ENCODE measurements at regions not wholly inside any gene's neighbourhood (a gene's known extent, or its start where the extent isn't known, plus 50 kb on each side); places are given as distances from the start of the nearest gene placed in this dataset.

DNA sequence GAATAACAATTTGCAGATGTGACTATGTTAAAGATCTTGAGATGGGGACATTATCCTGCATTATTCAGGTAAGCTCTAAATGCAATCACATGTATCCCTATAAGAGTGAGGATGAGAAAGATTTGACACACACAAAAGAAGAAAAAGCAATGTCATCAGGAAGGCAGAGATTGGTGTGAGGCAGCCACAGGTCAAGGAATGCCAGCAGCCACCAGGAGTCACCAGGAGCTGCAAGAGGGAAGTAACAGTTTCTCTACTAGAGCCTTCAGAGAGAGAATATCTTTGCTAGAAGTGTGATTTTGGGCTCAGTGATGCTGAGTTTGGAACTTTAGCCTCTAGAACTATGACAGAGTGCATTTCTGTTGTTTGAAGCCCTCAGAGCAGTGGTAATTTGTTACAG is 700.3 kb upstream of the SEMA3D start:
- Histone ChIP-seq H3K27ac (no peak overlapping the region), H3K4me2 (no peak overlapping the region), H3K4me1 (no peaks in the 10 kb centered on the region), H3K9me3 (no peaks in the 10 kb centered on the region), H3K4me3 (no peak overlapping the region)
- POLR2A ChIA-PET, result no interaction called here
- CTCF ChIA-PET, result no interaction called here
- TF ChIP-seq HDAC2 (IDR thresholded peaks at IDR 0.05), result no peak
- no peak for TF ChIP-seq CHD2 (IDR thresholded peaks at IDR 0.05; ENCODE audit: low read length, partially characterized antibody)
- no peak for TF ChIP-seq EP300 (IDR thresholded peaks at IDR 0.05)
- TF ChIP-seq, protein P1, sequence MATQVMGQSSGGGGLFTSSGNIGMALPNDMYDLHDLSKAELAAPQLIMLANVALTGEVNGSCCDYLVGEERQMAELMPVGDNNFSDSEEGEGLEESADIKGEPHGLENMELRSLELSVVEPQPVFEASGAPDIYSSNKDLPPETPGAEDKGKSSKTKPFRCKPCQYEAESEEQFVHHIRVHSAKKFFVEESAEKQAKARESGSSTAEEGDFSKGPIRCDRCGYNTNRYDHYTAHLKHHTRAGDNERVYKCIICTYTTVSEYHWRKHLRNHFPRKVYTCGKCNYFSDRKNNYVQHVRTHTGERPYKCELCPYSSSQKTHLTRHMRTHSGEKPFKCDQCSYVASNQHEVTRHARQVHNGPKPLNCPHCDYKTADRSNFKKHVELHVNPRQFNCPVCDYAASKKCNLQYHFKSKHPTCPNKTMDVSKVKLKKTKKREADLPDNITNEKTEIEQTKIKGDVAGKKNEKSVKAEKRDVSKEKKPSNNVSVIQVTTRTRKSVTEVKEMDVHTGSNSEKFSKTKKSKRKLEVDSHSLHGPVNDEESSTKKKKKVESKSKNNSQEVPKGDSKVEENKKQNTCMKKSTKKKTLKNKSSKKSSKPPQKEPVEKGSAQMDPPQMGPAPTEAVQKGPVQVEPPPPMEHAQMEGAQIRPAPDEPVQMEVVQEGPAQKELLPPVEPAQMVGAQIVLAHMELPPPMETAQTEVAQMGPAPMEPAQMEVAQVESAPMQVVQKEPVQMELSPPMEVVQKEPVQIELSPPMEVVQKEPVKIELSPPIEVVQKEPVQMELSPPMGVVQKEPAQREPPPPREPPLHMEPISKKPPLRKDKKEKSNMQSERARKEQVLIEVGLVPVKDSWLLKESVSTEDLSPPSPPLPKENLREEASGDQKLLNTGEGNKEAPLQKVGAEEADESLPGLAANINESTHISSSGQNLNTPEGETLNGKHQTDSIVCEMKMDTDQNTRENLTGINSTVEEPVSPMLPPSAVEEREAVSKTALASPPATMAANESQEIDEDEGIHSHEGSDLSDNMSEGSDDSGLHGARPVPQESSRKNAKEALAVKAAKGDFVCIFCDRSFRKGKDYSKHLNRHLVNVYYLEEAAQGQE (IDR thresholded peaks at IDR 0.05), result no peak
- TF ChIP-seq CEBPB (IDR thresholded peaks at IDR 0.05), result no peak
- no peak for TF ChIP-seq NFE2L2 (conservative IDR thresholded peaks at IDR 0.05; ENCODE audit: low read length)
- TF ChIP-seq, protein P2, sequence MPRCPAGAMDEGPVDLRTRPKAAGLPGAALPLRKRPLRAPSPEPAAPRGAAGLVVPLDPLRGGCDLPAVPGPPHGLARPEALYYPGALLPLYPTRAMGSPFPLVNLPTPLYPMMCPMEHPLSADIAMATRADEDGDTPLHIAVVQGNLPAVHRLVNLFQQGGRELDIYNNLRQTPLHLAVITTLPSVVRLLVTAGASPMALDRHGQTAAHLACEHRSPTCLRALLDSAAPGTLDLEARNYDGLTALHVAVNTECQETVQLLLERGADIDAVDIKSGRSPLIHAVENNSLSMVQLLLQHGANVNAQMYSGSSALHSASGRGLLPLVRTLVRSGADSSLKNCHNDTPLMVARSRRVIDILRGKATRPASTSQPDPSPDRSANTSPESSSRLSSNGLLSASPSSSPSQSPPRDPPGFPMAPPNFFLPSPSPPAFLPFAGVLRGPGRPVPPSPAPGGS (IDR thresholded peaks at IDR 0.05), result no peak
- no peak for TF ChIP-seq ESRRA (IDR thresholded peaks at IDR 0.05; ENCODE audit: borderline replicate concordance, low read length)
- no peak for TF ChIP-seq HOXB13 (CRISPR knock-in tag; IDR thresholded peaks at IDR 0.05; ENCODE audit: low read depth)
- TF ChIP-seq RAD21 (conservative IDR thresholded peaks at IDR 0.05 in 1 of 2, IDR thresholded peaks at IDR 0.05 in 1 of 2), result no peak
- no peak for TF ChIP-seq ZSCAN20 (CRISPR knock-in tag; IDR thresholded peaks at IDR 0.05)
- no peak for TF ChIP-seq TFCP2L1 (CRISPR knock-in tag; IDR thresholded peaks at IDR 0.05)
- no peak for TF ChIP-seq RCOR1 (IDR thresholded peaks at IDR 0.05; ENCODE audit: low read depth, low read length)
- no peak for TF ChIP-seq CHD4 (IDR thresholded peaks at IDR 0.05; ENCODE audit: borderline replicate concordance)
- TF ChIP-seq, protein P3, sequence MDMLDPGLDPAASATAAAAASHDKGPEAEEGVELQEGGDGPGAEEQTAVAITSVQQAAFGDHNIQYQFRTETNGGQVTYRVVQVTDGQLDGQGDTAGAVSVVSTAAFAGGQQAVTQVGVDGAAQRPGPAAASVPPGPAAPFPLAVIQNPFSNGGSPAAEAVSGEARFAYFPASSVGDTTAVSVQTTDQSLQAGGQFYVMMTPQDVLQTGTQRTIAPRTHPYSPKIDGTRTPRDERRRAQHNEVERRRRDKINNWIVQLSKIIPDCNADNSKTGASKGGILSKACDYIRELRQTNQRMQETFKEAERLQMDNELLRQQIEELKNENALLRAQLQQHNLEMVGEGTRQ (IDR thresholded peaks at IDR 0.05), result no peak
- ATAC-seq (no peak), FAIRE-seq (no peak), DNase-seq (ENCODE audit: low read depth in 1 of 2, low spot score in 1 of 2) (no peak)

DNA sequence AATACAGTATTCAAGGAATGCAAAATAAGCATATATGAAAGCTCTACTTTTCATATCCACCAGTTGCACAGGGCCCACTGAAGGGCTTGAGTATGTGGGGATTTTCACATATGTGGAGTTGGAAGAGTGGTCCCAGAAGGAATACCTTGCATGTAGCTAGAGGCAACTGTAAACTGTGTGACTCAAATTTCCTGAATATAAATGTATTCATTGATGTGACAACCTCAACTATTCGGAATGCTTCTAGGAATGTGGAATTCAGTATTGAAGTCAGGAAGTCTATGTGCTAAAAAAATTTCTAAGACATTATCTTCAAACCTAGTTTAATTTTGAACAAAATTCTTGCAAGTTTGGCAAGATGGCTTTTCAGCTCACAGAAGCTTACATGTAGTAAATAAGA is 695.5 kb upstream of the SEMA3D start:
- no peaks in the 10 kb centered on the region for H3K9me3 ChIP-seq
- H3K4me1 ChIP-seq, result no peaks in the 10 kb centered on the region
- no peak overlapping the region for H3K4me2 ChIP-seq
- H3K4me3 ChIP-seq, result no peak overlapping the region
- WGBS (ENCODE audit: missing lambda C conversion rate), result 4% methylated on average over 1 of the region's 1 CpG
- CTCF ChIA-PET, result interaction anchor here (0.6 to 1.6 kb wide), 3 partner anchors 587 to 1034 kb away, joined by 3 to 4 read pairs (median 3); no protein-coding TSS in a partner anchor
- FAIRE-seq (no peak), ATAC-seq (no peak), DNase-seq (ENCODE audit: low read depth in 1 of 2, low spot score in 1 of 2) (no peak)
- TF ChIP-seq HEYL (CRISPR knock-in tag; IDR thresholded peaks at IDR 0.05) (no peak), NFE2L2 (conservative IDR thresholded peaks at IDR 0.05; ENCODE audit: low read length) (no peak), CBX8 (IDR thresholded peaks at IDR 0.05) (no peak)
- TF ChIP-seq, protein P2 (IDR thresholded peaks at IDR 0.05), result no peak
- POLR2A ChIA-PET, result no interaction called here
- H3K27ac ChIP-seq, result no peak overlapping the region

DNA sequence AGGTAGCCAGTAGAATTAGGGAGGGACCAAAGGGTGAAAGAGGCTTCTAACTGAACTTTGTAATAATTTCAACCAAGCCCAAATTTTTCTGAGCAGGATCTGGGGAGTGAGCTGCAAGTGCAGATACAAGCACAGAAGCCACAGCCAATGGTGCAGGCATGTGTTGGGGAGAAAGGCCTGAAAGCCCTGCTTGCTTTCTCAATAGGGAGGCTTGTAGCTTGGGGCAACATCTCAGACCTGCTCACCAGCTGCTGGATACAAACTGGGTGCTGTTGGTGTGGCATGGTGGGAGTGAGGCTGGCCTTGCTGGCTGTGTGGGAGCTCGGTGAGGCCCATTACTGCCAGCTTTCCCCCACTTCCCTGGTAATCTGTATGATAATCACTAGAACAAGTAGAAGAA is 688.5 kb upstream of the SEMA3D start:
- H3K4me1 ChIP-seq, result no peaks in the 10 kb centered on the region
- FAIRE-seq (no peak), ATAC-seq (no peak), DNase-seq (ENCODE audit: low read depth in 1 of 2, low spot score in 1 of 2) (no peak)
- H3K27ac ChIP-seq, result no peak overlapping the region
- no peaks in the 10 kb centered on the region for H3K9me3 ChIP-seq
- CTCF ChIA-PET, result no interaction called here
- 0% methylated on average over 1 of the region's 1 CpG for WGBS (ENCODE audit: missing lambda C conversion rate)
- no peak overlapping the region for H3K4me2 ChIP-seq
- POLR2A ChIA-PET, result no interaction called here
- TF ChIP-seq POLR2AphosphoS2 (conservative IDR thresholded peaks at IDR 0.05; ENCODE audit: low read length), result no peak
- no peak for TF ChIP-seq PHF8 (IDR thresholded peaks at IDR 0.05; ENCODE audit: borderline replicate concordance, low read depth)
- no peak for TF ChIP-seq TFCP2L1 (CRISPR knock-in tag; IDR thresholded peaks at IDR 0.05)
- TF ChIP-seq, protein P4, sequence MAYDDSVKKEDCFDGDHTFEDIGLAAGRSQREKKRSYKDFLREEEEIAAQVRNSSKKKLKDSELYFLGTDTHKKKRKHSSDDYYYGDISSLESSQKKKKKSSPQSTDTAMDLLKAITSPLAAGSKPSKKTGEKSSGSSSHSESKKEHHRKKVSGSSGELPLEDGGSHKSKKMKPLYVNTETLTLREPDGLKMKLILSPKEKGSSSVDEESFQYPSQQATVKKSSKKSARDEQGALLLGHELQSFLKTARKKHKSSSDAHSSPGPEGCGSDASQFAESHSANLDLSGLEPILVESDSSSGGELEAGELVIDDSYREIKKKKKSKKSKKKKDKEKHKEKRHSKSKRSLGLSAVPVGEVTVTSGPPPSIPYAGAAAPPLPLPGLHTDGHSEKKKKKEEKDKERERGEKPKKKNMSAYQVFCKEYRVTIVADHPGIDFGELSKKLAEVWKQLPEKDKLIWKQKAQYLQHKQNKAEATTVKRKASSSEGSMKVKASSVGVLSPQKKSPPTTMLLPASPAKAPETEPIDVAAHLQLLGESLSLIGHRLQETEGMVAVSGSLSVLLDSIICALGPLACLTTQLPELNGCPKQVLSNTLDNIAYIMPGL (CRISPR knock-in tag; IDR thresholded peaks at IDR 0.05; ENCODE audit: borderline replicate concordance), result no peak
- TF ChIP-seq CHD2 (IDR thresholded peaks at IDR 0.05; ENCODE audit: low read length, partially characterized antibody), result no peak
- no peak for TF ChIP-seq FOSL2 (IDR thresholded peaks at IDR 0.05)
- TF ChIP-seq FOSL2 (CRISPR knock-in tag; IDR thresholded peaks at IDR 0.05), result no peak
- no peak for TF ChIP-seq SMC3 (IDR thresholded peaks at IDR 0.05)
- no peak for TF ChIP-seq CHD4 (IDR thresholded peaks at IDR 0.05; ENCODE audit: borderline replicate concordance)
- TF ChIP-seq CBX2 (IDR thresholded peaks at IDR 0.05; ENCODE audit: borderline replicate concordance, low read depth), result no peak
- no peak for TF ChIP-seq SREBF2 (IDR thresholded peaks at IDR 0.05)
- TF ChIP-seq CBX8 (IDR thresholded peaks at IDR 0.05), result no peak
- no peak overlapping the region for H3K4me3 ChIP-seq

Measured in A549 (cell line).